HG03378 (cell line): ENCODE measurements at regions not wholly inside any gene's neighbourhood (a gene's known extent, or its start where the extent isn't known, plus 50 kb on each side); places are given as distances from the start of the nearest gene placed in this dataset.
A peak's percentile ranks its signal among the peaks of the same experiment; 100 is the strongest.

Source experiments
- ATAC-seq: cut with Tn5 transposase; IDR thresholded peaks from one replicate; pipeline ENCODE4 v1.9.1; 2021; ENCODE audit warnings: mild to moderate bottlenecking, moderate library complexity; ENCODE audit not compliant: unreplicated experiment

DNA sequence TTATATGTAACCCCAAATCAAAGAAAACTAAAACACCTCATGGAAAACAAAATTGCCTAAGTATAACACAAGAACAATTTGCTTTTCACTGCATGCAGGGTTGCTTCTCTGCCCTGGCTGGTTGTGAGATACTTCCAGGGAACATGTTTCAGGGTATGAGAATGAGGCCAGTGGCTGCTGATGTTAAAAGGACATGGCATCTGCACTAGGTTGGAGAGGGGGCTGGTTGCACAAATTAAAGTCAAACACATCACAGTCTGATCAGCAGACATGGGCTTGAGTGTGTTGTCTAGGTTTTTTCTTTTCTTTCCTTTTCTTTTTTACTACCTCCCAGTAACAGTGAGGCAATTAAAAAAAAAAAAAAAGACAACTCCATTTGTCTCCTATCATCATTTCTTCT lies 374.9 kb downstream of the MCTP2 start:
- ATAC-seq, result no peak

- ATAC-seq, result no peak
Observed at GRCh38 chr15:94607176-94607654, 375.9 kb downstream of the MCTP2 start.

DNA sequence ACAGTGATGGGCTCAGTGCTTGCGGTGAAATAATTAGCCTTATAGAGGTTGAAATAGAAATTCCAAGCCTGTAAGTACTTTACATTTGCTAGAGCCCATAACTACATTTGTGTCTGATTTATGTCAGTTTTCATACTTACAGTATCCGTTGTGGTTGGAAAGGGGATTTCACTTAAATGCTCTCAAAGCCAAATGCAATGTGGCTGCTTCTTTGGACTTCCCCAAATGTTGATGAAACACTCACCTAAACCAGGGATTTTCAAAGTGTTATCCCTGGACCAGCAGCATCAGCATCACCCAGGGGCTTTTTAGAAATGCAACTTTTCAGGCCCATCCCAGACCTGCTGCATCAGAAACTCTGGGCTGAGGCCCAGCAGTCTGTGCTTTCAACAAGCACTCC lies 378.7 kb downstream of the MCTP2 start:
- ATAC-seq, result peak; percentile 81

DNA sequence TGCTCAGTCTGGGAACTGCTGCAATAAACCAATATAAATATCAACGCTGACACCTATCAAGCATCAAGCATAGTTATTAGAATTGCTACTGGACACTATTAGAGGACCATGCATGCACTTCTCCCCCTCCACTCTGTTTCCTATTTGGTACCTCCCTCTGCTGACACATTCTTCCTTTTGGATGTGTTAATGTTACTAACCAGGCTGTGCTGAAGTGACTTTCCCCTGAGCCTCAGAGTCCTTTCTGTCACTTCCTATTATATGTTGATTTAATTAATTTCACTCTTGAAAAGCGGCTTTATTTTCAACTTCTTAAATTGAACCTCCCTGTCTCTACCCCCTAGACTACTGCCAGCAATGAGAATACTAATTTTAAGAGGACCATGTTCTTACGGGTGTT lies 379.1 kb downstream of the MCTP2 start:
- peak; percentile 7 for ATAC-seq

- ATAC-seq, result no peak
Observed at GRCh38 chr15:94611656-94612055, 380.3 kb downstream of the MCTP2 start.

GRCh38 chr15:94615688-94616087 lies 384.3 kb downstream of the MCTP2 start:
- ATAC-seq, result no peak

DNA sequence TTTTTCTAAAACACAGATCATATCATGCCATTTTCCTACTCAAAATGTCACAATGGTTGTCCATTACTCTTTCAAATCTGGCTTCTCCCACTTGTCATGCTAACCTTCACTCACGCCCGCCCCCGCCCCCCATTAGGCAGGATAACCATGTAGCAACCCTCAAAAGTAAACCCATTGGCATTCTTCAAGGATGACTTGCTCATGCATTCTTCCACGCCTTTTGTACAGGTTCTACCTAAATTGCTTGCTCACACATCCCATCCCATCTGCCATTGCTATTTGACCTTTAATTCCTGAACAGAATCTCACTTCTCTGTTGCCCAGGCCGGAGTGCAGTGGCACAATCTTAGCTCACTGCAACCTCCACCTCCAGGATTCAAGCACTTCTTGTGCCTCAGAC lies 389.3 kb downstream of the MCTP2 start:
- no peak for ATAC-seq

DNA sequence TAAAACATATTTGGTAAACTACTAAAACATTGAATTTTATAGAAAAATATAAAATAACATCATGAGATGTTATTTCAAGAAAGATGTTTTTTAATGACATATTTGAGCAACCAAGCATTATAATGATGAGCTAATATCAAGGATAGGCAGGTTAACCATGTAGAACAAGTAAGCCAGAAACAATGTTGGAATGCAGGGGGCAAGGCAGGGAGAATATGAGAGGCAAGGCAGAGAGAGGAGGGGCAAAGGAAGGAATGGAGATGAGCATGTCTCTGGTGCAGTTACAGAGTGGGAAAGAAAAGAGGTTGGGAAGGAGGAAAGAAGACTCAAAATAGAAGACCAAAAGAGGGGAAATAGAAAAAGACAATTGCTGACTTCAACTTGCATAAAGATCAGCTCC lies 390.4 kb downstream of the MCTP2 start:
- no peak for ATAC-seq

DNA sequence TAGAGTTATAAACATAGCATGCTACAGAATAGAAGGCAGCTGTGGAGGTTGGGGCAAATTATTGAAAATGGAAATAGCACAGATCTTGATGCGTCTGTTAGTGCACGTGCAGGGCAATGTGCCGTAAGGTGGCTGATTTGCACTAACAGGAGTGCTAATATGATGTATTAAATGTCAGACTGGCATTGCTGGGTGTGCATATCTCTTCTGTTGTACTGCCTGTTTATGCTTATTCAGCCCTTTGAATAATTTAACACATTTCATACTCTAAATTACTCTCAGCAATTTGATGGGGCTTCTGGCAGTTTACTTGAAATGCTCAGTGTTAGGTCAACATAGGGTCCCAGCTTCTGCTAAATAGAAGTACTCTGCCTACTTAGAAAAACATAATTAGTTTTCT lies 395.6 kb downstream of the MCTP2 start:
- ATAC-seq, result no peak

DNA sequence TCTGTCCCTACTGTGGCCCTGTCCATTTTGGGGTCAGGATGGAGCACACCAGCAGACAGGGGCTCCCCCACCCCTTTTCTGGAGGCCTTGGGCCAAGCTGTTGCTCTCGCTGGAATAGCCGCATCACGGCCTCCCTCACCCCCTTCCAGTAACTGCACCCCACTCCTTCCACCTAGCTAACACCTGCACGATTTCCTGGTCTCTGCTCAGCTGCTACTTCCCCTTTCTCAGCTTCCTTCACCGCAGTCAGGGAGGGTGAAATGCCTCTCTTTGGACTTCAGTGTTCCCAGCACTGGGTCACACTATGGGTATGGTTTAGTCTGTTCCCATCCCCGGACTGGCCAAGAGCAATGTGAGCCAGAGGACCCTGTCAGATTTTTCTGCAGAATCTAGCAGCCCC lies 400.2 kb downstream of the MCTP2 start:
- ATAC-seq, result peak; percentile 79

DNA sequence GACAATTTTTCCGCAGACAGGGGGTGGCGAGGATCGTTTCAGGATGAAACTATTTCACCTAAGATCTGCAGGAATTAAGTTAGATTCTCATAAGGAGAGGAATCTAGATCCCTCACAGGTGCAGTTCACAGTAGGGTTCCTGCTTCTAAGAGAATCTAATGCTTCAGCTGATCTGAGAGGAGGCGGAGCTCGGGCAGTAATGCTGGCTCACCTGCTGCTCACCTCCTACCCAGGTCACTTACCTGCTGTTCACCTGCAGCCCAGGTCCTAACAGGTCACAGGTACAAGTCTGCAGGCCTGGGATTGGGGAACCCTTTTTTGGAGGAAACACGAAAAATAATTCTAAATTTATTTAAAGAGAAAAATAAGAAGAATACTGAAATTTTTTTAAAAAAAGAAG lies 406.8 kb downstream of the MCTP2 start:
- no peak for ATAC-seq

- ATAC-seq, result no peak
Observed at GRCh38 chr15:94639701-94640100, 408.3 kb downstream of the MCTP2 start.

DNA sequence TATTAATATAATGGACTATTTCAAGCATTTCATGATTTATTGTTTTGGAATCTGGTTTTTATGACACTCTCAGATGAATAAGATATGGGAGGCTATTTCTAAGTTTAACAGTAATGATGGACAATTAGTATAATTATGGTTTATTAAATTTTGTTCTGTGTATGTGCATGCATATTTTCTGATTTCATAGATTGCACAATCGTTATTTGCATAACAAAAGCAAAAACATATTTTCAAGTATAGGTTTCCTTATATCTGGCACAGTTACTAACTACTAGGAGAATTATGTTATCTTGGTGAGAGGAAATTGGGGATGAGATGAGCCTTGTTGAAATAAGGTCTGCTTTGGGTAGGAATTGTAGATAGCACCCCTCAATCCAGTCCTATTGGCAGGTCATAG lies 413.1 kb downstream of the MCTP2 start:
- ATAC-seq, result no peak

- no peak for ATAC-seq
Observed at GRCh38 chr15:94653071-94653470, 421.7 kb downstream of the MCTP2 start.

- no peak for ATAC-seq
Observed at GRCh38 chr15:94655249-94655880, 424.0 kb downstream of the MCTP2 start.

- no peak for ATAC-seq
Observed at GRCh38 chr15:94665676-94666441, 434.5 kb downstream of the MCTP2 start.

- no peak for ATAC-seq
Observed at GRCh38 chr15:94666553-94666952, 435.2 kb downstream of the MCTP2 start.

- ATAC-seq, result no peak
Observed at GRCh38 chr15:94667109-94667508, 435.7 kb downstream of the MCTP2 start.

DNA sequence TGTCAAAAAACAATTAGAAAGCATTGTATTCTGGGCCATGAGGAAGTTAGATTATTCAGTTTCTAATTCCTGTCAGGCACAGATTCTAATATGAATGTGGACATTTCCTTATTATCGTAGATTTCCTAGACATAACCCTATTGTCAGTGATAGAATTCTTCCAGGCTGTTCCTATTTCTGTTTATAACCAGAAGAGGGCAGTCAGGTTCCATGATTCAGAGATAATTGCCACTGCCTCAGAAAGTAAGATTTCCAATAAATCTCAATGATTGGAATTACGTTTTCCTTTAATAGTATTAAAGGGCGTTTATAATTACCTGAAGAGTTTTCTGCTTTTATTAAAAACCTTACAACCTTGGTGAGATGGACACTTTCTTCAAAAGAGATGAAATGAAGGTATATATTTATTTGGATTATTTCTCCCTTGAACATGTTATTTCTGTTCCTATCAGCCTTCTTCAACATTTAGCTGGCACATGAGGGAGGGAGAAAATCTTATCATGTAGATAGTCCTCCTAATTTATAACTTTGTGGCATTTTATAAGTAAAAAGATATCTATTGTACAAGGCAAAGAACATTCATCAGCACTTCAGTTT lies 439.2 kb downstream of the MCTP2 start:
- peak; percentile 60 for ATAC-seq

GRCh38 chr15:94671858-94672532 lies 440.6 kb downstream of the MCTP2 start:
- ATAC-seq, result no peak

GRCh38 chr15:94673801-94674200 lies 442.4 kb downstream of the MCTP2 start:
- no peak for ATAC-seq

DNA sequence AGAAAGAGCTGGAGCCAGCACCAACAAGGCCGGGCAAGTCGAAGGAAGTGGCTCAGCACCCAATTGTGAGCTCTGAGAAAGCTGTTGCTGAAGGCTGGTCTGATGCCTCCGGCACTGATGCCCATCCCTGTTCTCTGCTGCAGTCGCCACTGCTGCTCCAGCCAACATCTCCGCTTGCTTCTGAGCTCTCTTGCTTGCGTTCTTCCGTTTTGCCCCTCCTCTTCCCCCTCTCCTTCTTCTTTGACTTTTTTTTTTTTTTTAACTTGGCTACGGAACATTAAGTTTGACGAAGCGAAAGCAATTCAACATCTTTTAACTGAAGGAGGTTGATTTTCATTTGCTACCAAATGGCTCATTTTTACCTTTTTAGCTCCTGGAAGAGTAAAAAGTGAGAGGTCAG lies 442.9 kb downstream of the MCTP2 start:
- no peak for ATAC-seq
